ENCODE measurements at regions not wholly inside any gene's neighbourhood (a gene's known extent, or its start where the extent isn't known, plus 50 kb on each side); places are given as distances from the start of the nearest gene placed in this dataset.

- TF ChIP-seq ARID4B (CRISPR knock-in tag; IDR thresholded peaks at IDR 0.05; ENCODE audit: borderline replicate concordance) = no peak
- TF ChIP-seq GABPB1 (CRISPR knock-in tag; IDR thresholded peaks at IDR 0.05) = no peak
- TF ChIP-seq NR2C2 (CRISPR knock-in tag; IDR thresholded peaks at IDR 0.05) = no peak
- no peak for TF ChIP-seq FOXP1 (CRISPR knock-in tag; IDR thresholded peaks at IDR 0.05; ENCODE audit: borderline replicate concordance)
- TF ChIP-seq ZNF317 (CRISPR knock-in tag; IDR thresholded peaks at IDR 0.05; ENCODE audit: borderline replicate concordance, low read depth) = no peak
- TF ChIP-seq JUN (CRISPR knock-in tag; IDR thresholded peaks at IDR 0.05) = no peak
- TF ChIP-seq SMAD3 (CRISPR knock-in tag; IDR thresholded peaks at IDR 0.05; ENCODE audit: borderline replicate concordance) = no peak
- TF ChIP-seq E2F1 (CRISPR knock-in tag; IDR thresholded peaks at IDR 0.05) = no peak
- TF ChIP-seq MXD4 (CRISPR knock-in tag; IDR thresholded peaks at IDR 0.05; ENCODE audit: borderline replicate concordance) = no peak
- TF ChIP-seq GRHL2 (CRISPR knock-in tag; IDR thresholded peaks at IDR 0.05; ENCODE audit: insufficient replicate concordance, severe bottlenecking) = no peak
- TF ChIP-seq CBFB (CRISPR knock-in tag; IDR thresholded peaks at IDR 0.05; ENCODE audit: low read depth) = no peak
These were observed 235.1 kb downstream of the RRAGC start (continued) for GRCh38 chr1:38624336-38625039.

- no peak overlapping the region for H3K4me3 Mint-ChIP-seq
- no peak overlapping the region for H3K27ac Mint-ChIP-seq
- DNase-seq (ENCODE audit: low spot score) (no peak), ATAC-seq (peak; percentile 34; the same call in 1 of the 2 replicates)
- H3K9me3 Mint-ChIP-seq = no peaks in the 10 kb centered on the region
- no peaks in the 10 kb centered on the region for H3K36me3 Mint-ChIP-seq
- H3K4me1 Mint-ChIP-seq = peaks cover 17% of the 10 kb centered on the region
- H3K27me3 Mint-ChIP-seq (ENCODE audit: low read depth) = peaks cover 13% of the 10 kb centered on the region
- CTCF ChIA-PET = interaction anchor here (0.7 to 3.1 kb wide), 8 partner anchors 15 to 212 kb away, joined by 3 to 14 read pairs (median 4); no protein-coding TSS in a partner anchor
- TF ChIP-seq ZNF232 (CRISPR knock-in tag; IDR thresholded peaks at IDR 0.05) (no peak), E2F5 (CRISPR knock-in tag; IDR thresholded peaks at IDR 0.05) (no peak), RORB (CRISPR knock-in tag; IDR thresholded peaks at IDR 0.05) (no peak), TEAD1 (CRISPR knock-in tag; IDR thresholded peaks at IDR 0.05) (no peak), ZMAT4 (CRISPR knock-in tag; IDR thresholded peaks at IDR 0.05) (no peak), IRF1 (CRISPR knock-in tag; IDR thresholded peaks at IDR 0.05) (no peak), NFATC4 (CRISPR knock-in tag; IDR thresholded peaks at IDR 0.05) (no peak), ERG (CRISPR knock-in tag; IDR thresholded peaks at IDR 0.05) (no peak)
- POLR2A ChIA-PET = no interaction called here
These were observed 236.0 kb downstream of the RRAGC start for GRCh38 chr1:38623529-38623928.

Data from WTC11 (cell line).